Astrocyte of the cerebellum (primary cell): ENCODE measurements at regions not wholly inside any gene's neighbourhood (a gene's known extent, or its start where the extent isn't known, plus 50 kb on each side); places are given as distances from the start of the nearest gene placed in this dataset.

Experiments
- DNase-seq: peaks from one replicate; pipeline ENCODE4 v3.0.0-alpha.2; 2011; ENCODE audit warnings: low read depth
- H3K4me3 ChIP-seq: 2 replicates; pipeline ENCODE4 v1.5.1; 2011; ENCODE audit warnings: mild to moderate bottlenecking, low read depth, low read length, moderate library complexity
- in situ Hi-C: cut with HindIII; loops from 2 replicates; pipeline ENCODE4 v1.10.0; 2017; ENCODE audit warnings: low sequenced_read_pairs
- TF ChIP-seq, protein P1 (sequence below): IDR thresholded peaks from 2 replicates; pipeline ENCODE4 v1.5.1; 2012; ENCODE audit warnings: low read length, low read depth, moderate library complexity, mild to moderate bottlenecking; ENCODE audit errors: missing control alignments

DNA sequence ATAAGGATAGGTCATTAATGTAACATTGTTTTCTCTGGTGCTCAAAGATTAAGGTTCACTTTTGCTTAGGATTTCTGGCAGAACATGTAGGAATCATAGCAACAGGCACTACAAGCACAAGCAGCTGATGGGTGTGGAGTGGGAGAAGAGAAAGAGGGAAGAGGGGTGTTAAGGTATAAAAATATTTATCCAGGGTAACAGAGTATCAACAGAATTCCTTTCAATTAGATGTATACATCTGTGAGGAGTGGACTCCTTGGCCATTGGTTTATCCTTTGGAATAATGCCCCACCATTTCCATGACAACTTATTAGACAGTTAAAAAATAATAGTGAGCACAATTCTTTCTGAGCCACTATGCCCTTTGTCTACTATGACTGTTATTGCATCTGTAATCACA, 388.3 kb upstream of the DDHD1 start:
- in situ Hi-C loops = loop anchor here (25.0 kb wide), 1 partner anchor 796 kb away; no protein-coding TSS in a partner anchor
- H3K4me3 ChIP-seq = no peak overlapping the region
- TF ChIP-seq, protein P1, sequence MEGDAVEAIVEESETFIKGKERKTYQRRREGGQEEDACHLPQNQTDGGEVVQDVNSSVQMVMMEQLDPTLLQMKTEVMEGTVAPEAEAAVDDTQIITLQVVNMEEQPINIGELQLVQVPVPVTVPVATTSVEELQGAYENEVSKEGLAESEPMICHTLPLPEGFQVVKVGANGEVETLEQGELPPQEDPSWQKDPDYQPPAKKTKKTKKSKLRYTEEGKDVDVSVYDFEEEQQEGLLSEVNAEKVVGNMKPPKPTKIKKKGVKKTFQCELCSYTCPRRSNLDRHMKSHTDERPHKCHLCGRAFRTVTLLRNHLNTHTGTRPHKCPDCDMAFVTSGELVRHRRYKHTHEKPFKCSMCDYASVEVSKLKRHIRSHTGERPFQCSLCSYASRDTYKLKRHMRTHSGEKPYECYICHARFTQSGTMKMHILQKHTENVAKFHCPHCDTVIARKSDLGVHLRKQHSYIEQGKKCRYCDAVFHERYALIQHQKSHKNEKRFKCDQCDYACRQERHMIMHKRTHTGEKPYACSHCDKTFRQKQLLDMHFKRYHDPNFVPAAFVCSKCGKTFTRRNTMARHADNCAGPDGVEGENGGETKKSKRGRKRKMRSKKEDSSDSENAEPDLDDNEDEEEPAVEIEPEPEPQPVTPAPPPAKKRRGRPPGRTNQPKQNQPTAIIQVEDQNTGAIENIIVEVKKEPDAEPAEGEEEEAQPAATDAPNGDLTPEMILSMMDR = no peak
- DNase-seq = no peak

- TF ChIP-seq, protein P1 = peak; percentile 91
- DNase-seq = peak; percentile 83
- H3K4me3 ChIP-seq = no peak overlapping the region
- in situ Hi-C loops = loop anchor here (25.0 kb wide), 1 partner anchor 798 kb away; no protein-coding TSS in a partner anchor
These were observed 386.5 kb upstream of the DDHD1 start for GRCh38 chr14:53539489-53540126.

GRCh38 chr14:53538316-53538881, 385.3 kb upstream of the DDHD1 start:
- H3K4me3 ChIP-seq = no peak overlapping the region
- DNase-seq = no peak
- TF ChIP-seq, protein P1 = no peak
- in situ Hi-C loops = loop anchor here (25.0 kb wide), 1 partner anchor 799 kb away; no protein-coding TSS in a partner anchor

DNA sequence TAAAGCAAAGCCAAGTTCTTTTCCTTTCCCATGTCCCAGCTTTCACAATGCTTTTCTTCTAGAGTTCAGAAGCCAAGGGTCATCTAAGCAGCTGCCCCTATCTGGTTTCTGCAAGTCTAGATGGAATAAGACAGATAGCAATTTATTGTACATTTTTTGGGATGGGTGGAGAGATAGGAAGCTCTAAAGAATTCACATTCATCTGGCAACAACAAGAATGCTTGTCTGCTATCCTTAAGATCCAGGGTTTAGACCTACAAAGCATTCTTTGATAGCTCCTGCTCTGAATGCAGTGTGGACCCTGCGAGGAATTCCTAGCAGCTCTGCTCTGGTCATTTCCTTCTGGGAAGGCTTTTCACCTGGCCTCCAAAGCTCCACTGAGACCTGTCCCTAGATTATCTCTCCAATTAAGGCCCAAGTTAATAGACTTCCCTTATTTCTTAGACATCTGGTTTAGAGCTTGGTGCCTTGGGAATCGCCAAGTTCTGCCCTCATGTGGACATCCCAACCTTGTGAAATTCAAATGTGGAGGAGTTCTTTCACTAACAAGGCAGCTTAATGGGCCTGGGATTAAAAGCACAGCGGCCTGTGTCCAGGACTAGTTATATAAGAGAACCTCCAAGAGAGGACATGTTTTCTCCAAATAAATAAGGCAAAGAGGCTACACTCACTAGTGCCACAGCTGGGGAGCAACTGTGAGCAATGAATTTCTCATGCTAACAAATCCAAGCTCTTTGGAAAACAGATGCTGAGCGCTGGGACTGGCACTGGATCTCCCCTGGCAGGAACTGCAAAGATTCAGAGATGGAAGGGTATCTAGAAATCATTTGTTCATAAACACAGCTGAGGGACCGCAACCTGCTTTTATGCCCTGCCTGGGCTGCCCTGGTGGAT, 384.5 kb upstream of the DDHD1 start:
- in situ Hi-C loops = loop anchor here (25.0 kb wide), 1 partner anchor 800 kb away; no protein-coding TSS in a partner anchor
- no peak for DNase-seq
- TF ChIP-seq, protein P1 = no peak
- H3K4me3 ChIP-seq = no peak overlapping the region

DNA sequence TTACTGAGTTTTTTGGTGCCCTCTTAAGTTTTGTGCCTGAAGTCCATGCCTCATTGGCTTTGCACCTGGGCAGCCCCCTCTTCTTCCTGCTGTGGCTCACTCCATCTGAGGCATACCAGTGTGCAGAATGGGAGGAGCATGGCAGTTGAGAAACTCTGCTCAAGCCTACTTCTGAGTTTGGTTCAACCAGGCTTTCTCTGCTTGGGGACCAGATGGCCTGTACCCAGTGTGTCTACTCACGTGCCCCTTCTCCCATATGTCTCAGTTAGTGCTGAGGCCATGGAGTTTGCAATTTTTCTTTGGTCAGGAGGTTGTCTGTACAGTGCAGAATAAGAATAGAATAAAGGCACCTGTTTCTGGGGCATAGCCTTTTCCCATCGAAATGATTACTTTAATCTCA, 383.3 kb upstream of the DDHD1 start:
- in situ Hi-C loops = loop anchor here (25.0 kb wide), 1 partner anchor 801 kb away; no protein-coding TSS in a partner anchor
- H3K4me3 ChIP-seq = no peak overlapping the region
- no peak for DNase-seq
- TF ChIP-seq, protein P1 = no peak

- no peak overlapping the region for H3K4me3 ChIP-seq
- no peak for DNase-seq
- in situ Hi-C loops = loop anchor here (25.0 kb wide), 1 partner anchor 802 kb away; no protein-coding TSS in a partner anchor
- TF ChIP-seq, protein P1 = no peak
These were observed 381.7 kb upstream of the DDHD1 start for GRCh38 chr14:53534841-53535240.
